CD14-positive monocyte (primary cell): ENCODE measurements at regions not wholly inside any gene's neighbourhood (a gene's known extent, or its start where the extent isn't known, plus 50 kb on each side); places are given as distances from the start of the nearest gene placed in this dataset.

Experiments
- DNase-seq, 3 donors: peaks; one replicate each; pipeline ENCODE4 v3.0.0-alpha.2; 2011 to 2022
- H2AFZ ChIP-seq: 2 replicates; pipeline ENCODE4 v1.6.0; 2012; ENCODE audit warnings: mild to moderate bottlenecking, low read depth, low read length, inconsistent platforms; ENCODE audit not compliant: insufficient read depth, poor library complexity, severe bottlenecking
- H3K27ac ChIP-seq, 2 donors: 1 replicate in 1 of 2; 2 replicates in 1 of 2; pipeline ENCODE4 v1.5.1; 2012 to 2013; ENCODE audit warnings: low read length in 2 of 2, control low read depth in 1 of 2, inconsistent platforms in 1 of 2, low read depth in 1 of 2, mild to moderate bottlenecking in 1 of 2
- H3K27me3 ChIP-seq, 2 donors: one replicate each; pipeline versions ENCODE4 v1.6.0 to v1.6.1; 2011 to 2013; ENCODE audit warnings: low read length in 2 of 2; ENCODE audit not compliant: control insufficient read depth in 2 of 2, insufficient read depth in 2 of 2
- H3K36me3 ChIP-seq, 2 donors: replicated peaks in 1 of 2; 1 replicate in 1 of 2; 2 replicates in 1 of 2; pipeline versions ENCODE4 v1.5.1 to v1.6.1; 2012 to 2013; ENCODE audit warnings: low read length in 2 of 2, control low read depth in 1 of 2, inconsistent platforms in 1 of 2, mild to moderate bottlenecking in 1 of 2; ENCODE audit not compliant: insufficient read depth in 2 of 2, control insufficient read depth in 1 of 2
- H3K4me1 ChIP-seq, 2 donors: 1 replicate in 1 of 2; 2 replicates in 1 of 2; pipeline versions ENCODE4 v1.5.1 to v1.6.1; 2012 to 2013; ENCODE audit warnings: low read length in 2 of 2, control low read depth in 1 of 2, inconsistent platforms in 1 of 2, mild to moderate bottlenecking in 1 of 2, moderate library complexity in 1 of 2; ENCODE audit not compliant: insufficient read depth in 2 of 2, control insufficient read depth in 1 of 2
- H3K4me2 ChIP-seq: replicated peaks from 2 replicates; pipeline ENCODE3; 2012; ENCODE audit warnings: low read length, moderate library complexity, mild to moderate bottlenecking; ENCODE audit not compliant: poor library complexity, severe bottlenecking; ENCODE audit errors: extremely low read depth
- H3K4me3 ChIP-seq, 3 experiments: fragments of 200-600 bp in 1 of 3; sonication (generic) in 1 of 3; replicated peaks in 1 of 3; 1 replicate in 2 of 3; 2 replicates in 1 of 3; pipeline ENCODE4 v1.5.1; 2011 to 2013; ENCODE audit warnings: low read length in 3 of 3, mild to moderate bottlenecking in 3 of 3, control low read depth in 2 of 3, low read depth in 2 of 3, inconsistent platforms in 1 of 3, moderate library complexity in 1 of 3
- H3K79me2 ChIP-seq: 2 replicates; pipeline ENCODE4 v1.6.0; 2012; ENCODE audit warnings: mild to moderate bottlenecking, control low read depth, inconsistent platforms, low read length, moderate library complexity; ENCODE audit not compliant: insufficient read depth
- H3K9ac ChIP-seq: 2 replicates; pipeline ENCODE4 v1.6.0; 2017; ENCODE audit warnings: low read length, mild to moderate bottlenecking; ENCODE audit not compliant: insufficient read depth, poor library complexity, severe bottlenecking
- H3K9me3 ChIP-seq, 2 donors: replicated peaks in 1 of 2; 1 replicate in 1 of 2; 2 replicates in 1 of 2; pipeline versions ENCODE4 v1.5.1 to v1.6.1; 2012 to 2013; ENCODE audit warnings: low read length in 2 of 2, control low read depth in 1 of 2; ENCODE audit not compliant: control insufficient read depth in 1 of 2, insufficient read depth in 1 of 2
- H4K20me1 ChIP-seq: 2 replicates; pipeline ENCODE4 v1.6.0; 2012; ENCODE audit warnings: mild to moderate bottlenecking, low read length, control low read depth, moderate library complexity; ENCODE audit not compliant: insufficient read depth
- H3K27ac Mint-ChIP-seq, 7 donors: one replicate each; pipeline ENCODE4 v1.8.0; 2020; ENCODE audit warnings: mild to moderate bottlenecking in 7 of 7, mixed read lengths in 7 of 7, moderate library complexity in 6 of 7, inconsistent platforms in 2 of 7
- H3K27me3 Mint-ChIP-seq, 3 donors: one replicate each; pipeline ENCODE4 v1.8.0; 2021 to 2022; ENCODE audit warnings: low read depth in 3 of 3, mild to moderate bottlenecking in 3 of 3, mixed read lengths in 3 of 3, moderate library complexity in 3 of 3, inconsistent platforms in 1 of 3
- H3K36me3 Mint-ChIP-seq, 2 donors: one replicate each; pipeline ENCODE4 v1.8.0; 2020; ENCODE audit warnings: mixed read lengths in 2 of 2, inconsistent platforms in 1 of 2, mild to moderate bottlenecking in 1 of 2
- H3K4me1 Mint-ChIP-seq: one replicate; pipeline ENCODE4 v1.8.0; 2020; ENCODE audit warnings: mild to moderate bottlenecking, mixed read lengths
- H3K4me3 Mint-ChIP-seq, 2 donors: one replicate each; pipeline ENCODE4 v1.8.0; 2020; ENCODE audit warnings: mild to moderate bottlenecking in 2 of 2, mixed read lengths in 2 of 2, moderate library complexity in 1 of 2
- H3K9me3 Mint-ChIP-seq, 7 donors: one replicate each; pipeline ENCODE4 v1.8.0; 2020 to 2022; ENCODE audit warnings: mixed read lengths in 7 of 7, mild to moderate bottlenecking in 6 of 7, moderate library complexity in 6 of 7, inconsistent platforms in 2 of 7
- CTCF ChIP-seq: fragments of 200-600 bp; IDR thresholded peaks from one replicate; pipeline ENCODE4 v1.8.0; 2022; ENCODE audit warnings: antibody characterized with exemption, mild to moderate bottlenecking
- WGBS: methylation state at CpG from one replicate; pipeline ENCODE4 v1.1.5; 2013; ENCODE audit warnings: missing lambda C conversion rate; ENCODE audit not compliant: insufficient coverage; 5-methylcytosine and 5-hydroxymethylcytosine counted together
- intact Hi-C, 2 donors: fragments of 100-400 bp; cut with micrococcal nuclease; formaldehyde crosslinking; loops; one replicate each; pipeline versions ENCODE4 v1.15.0 to v1.15.1; 2023

- H3K4me3 ChIP-seq: no peak overlapping the region
- Mint-ChIP-seq H3K9me3 (peaks cover 0 to 3% (median 0%) of the 10 kb centered on the region in 7 donors), H3K36me3 (no peaks in the 10 kb centered on the region), H3K4me1 (no peaks in the 10 kb centered on the region), H3K4me3 (no peak overlapping the region), H3K27ac (no peak overlapping the region), H3K27me3 (no peaks in the 10 kb centered on the region)
- no peaks in the 10 kb centered on the region for H4K20me1 ChIP-seq
- H3K9ac ChIP-seq: no peak overlapping the region
- no peak overlapping the region for H3K4me2 ChIP-seq
- no peak for TF ChIP-seq CTCF
- no peaks in the 10 kb centered on the region for H3K36me3 ChIP-seq
- WGBS: 83% methylated on average over 1 of the region's 2 CpGs
- no peaks in the 10 kb centered on the region for H3K27me3 ChIP-seq
- H3K79me2 ChIP-seq: no peaks in the 10 kb centered on the region
- no peaks in the 10 kb centered on the region for H3K9me3 ChIP-seq
- H3K27ac ChIP-seq: no peak overlapping the region
- intact Hi-C loops: no loop called here
- no peak overlapping the region for H2AFZ ChIP-seq
- DNase-seq: no peak
- H3K4me1 ChIP-seq: no peaks in the 10 kb centered on the region
Measured at GRCh38 chr4:126262665-126263064, 947.9 kb downstream of the FAT4 start.

GRCh38 chr4:126264839-126265238 lies 950.1 kb downstream of the FAT4 start:
- no peak overlapping the region for H3K27ac Mint-ChIP-seq
- no peaks in the 10 kb centered on the region for H3K4me1 ChIP-seq
- H3K9me3 Mint-ChIP-seq: no peaks in the 10 kb centered on the region
- no peak for DNase-seq
- H3K27me3 Mint-ChIP-seq: no peaks in the 10 kb centered on the region
- no peak overlapping the region for H3K4me3 Mint-ChIP-seq
- no peaks in the 10 kb centered on the region for H3K36me3 ChIP-seq
- no peaks in the 10 kb centered on the region for H3K36me3 Mint-ChIP-seq
- no peak overlapping the region for H3K9ac ChIP-seq
- H2AFZ ChIP-seq: no peak overlapping the region
- H3K27me3 ChIP-seq: no peaks in the 10 kb centered on the region
- H4K20me1 ChIP-seq: no peaks in the 10 kb centered on the region
- H3K4me2 ChIP-seq: no peak overlapping the region
- H3K4me3 ChIP-seq: no peak overlapping the region
- no peaks in the 10 kb centered on the region for H3K4me1 Mint-ChIP-seq
- no peak for TF ChIP-seq CTCF
- intact Hi-C loops: no loop called here
- no peak overlapping the region for H3K27ac ChIP-seq
- H3K79me2 ChIP-seq: no peaks in the 10 kb centered on the region
- no peaks in the 10 kb centered on the region for H3K9me3 ChIP-seq
